SHP77 (cell line): ENCODE measurements at regions not wholly inside any gene's neighbourhood (a gene's known extent, or its start where the extent isn't known, plus 50 kb on each side); places are given as distances from the start of the nearest gene placed in this dataset.

ENCODE experiments used
- DNase-seq, 2 experiments: peaks; one replicate each; lab custom pipeline; 2025; lab: John Stamatoyannopoulos, UW

- DNase-seq: no peak
Observed at GRCh38 chr5:145506185-145506850, 328.8 kb downstream of the PRELID2 start.

GRCh38 chr5:145502906-145503305 lies 332.2 kb downstream of the PRELID2 start:
- no peak for DNase-seq

GRCh38 chr5:145500710-145501109 lies 334.4 kb downstream of the PRELID2 start:
- no peak for DNase-seq

DNA sequence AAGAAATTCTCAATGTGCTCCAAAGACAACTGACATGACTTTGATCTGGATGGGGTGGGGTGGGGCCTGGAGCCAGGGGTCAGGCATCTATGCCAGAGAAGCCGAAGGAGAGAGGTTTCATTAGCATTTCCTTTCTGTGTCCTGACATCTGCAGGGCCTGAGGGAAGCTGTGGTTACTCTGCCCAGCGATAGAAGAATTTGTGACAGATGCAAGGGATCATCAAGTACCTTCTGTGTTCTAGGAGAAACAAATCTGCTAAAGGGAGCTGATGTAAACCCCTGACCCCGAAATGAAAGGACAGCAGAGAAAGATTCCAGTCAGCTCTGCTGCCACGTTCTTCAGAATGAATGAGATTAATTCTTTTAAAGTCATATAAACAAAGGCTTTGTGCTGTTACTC lies 335.7 kb downstream of the PRELID2 start:
- no peak for DNase-seq

DNA sequence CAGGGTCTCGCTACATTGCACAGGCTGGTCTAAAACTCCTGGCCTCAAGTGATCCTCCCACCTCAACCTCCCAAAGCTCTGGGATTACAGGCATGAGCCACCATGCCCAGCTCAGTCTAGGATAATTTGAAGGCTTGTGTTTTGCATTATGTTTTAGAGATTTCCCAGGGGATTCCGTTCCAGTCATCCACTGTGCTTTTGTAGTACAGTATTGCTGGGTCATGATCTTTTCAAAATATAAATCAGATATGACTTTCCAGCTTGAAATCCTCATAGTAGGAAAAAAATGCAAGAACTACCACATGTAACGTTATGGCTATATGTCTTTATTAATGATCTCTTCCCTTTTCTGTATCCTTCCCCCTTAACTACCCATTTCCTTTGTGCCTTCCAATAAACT lies 338.1 kb downstream of the PRELID2 start:
- DNase-seq: no peak

- no peak for DNase-seq
Observed at GRCh38 chr5:145495741-145496140, 339.4 kb downstream of the PRELID2 start.

GRCh38 chr5:145495196-145495595 lies 339.9 kb downstream of the PRELID2 start:
- DNase-seq: no peak

GRCh38 chr5:145493435-145493834 lies 341.7 kb downstream of the PRELID2 start:
- no peak for DNase-seq

DNA sequence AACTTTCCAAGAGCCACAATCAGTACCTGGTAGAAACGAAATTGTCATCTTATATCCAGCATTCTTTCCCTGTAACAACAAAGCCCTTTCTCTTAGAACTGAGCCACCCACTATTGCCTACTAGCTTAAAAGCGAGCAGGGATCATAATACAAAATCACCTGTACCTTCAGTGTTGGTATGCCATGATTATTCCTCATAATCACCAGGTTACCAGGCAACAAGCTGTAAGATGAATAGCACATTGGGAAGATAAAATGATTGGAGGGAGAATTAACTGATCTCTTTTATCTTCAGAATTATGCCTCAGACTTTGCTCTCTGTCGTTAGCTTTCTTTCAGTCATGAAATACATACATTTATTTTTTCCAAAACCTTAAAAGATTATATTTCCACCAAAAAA lies 345.6 kb downstream of the PRELID2 start:
- no peak for DNase-seq

DNA sequence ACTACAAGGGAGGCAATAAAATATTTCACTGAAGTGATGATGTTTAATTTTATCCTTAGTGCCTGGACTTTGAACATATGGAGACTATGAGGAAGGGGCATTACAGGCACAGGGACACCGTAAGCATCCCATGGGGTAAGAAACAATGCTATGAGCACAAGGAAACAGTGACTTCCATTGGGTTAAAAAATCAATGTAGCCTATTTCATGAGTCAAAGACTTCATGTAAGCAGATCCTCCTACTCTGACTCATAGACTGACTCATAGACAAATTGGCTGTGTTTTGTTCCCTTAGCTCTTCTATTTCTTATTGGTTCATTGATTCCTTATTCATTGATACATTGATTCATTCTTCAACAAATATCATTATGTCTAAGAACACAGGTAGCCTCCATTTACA lies 351.0 kb downstream of the PRELID2 start:
- no peak for DNase-seq

- DNase-seq: no peak
Observed at GRCh38 chr5:145483212-145483611, 351.9 kb downstream of the PRELID2 start.

- DNase-seq: no peak
Observed at GRCh38 chr5:145479857-145480256, 355.3 kb downstream of the PRELID2 start.

- DNase-seq: no peak
Observed at GRCh38 chr5:145479271-145479670, 355.9 kb downstream of the PRELID2 start.

DNA sequence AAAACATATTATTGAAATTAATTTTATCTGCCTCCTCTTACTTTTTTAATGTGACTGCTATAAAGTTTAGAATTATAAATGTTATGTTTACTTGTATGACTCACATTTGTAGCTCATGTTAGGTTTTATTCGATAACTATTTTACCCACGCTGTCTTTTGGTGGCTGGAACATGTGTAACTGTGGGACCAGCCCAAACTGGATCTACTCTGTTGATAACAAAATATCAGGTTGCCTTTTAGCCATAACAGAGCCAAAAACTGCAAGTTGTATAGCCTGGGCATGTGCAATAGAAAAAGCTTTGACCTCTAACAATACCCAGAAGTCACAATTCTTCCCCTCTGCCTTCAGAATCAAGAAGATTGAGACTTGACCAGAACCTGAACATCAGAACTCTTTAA lies 356.5 kb downstream of the PRELID2 start:
- no peak for DNase-seq

GRCh38 chr5:145473042-145473642 lies 362.0 kb downstream of the PRELID2 start:
- DNase-seq: no peak

DNA sequence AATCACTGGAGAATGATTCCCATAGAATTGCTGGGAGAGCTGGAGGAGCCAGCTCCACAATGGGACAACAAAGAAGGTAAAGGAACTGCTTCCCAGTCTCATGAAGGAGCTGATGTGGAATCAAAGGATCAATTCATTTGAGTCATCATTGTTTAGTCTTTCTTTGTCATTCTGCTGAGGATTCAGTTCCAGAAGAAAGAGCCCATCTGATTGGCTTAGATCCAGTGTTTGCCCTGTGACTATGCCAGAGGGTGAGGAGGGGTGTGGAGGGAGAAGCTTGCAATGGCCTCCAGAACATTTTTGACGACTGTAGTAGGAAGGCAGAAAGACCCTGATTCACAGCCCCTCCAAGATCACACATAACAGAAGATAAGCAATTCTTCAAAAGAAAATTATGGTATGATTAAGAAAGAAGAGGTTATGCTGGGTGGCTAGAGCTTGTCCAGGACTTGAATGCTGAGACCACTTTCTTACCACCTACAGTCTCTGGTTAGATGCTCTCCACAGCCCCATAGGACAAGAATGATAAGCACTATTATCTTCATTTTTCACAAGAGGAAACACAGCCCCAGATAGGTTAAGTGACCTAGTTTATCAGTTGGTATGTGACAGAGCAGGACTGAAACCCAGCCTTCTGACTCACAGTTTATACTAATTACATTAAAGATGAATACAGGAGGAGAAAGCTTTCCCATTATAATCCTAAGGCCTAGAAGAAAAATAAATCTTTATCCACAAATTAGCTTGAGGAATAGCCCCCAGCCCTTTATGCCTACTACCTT lies 363.1 kb downstream of the PRELID2 start:
- DNase-seq: no peak

DNA sequence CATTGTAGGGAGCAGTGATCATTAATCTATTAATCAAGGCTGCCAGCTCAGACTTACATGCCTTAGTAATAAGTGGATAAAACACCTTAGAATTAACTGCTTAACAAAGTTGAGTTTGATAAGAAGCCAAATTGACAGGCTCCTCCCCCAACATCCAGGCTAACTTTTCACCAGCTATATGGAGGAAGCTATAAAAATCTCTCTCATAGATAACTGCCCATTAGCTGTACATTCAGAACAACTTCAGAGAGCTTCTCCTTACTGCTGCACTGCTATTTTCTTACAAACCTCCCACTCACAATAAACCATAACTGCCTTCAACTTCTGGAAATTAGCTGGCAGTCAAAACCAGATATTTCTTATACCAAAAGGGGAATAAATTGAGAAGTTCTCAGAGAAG lies 364.1 kb downstream of the PRELID2 start:
- DNase-seq: no peak

DNA sequence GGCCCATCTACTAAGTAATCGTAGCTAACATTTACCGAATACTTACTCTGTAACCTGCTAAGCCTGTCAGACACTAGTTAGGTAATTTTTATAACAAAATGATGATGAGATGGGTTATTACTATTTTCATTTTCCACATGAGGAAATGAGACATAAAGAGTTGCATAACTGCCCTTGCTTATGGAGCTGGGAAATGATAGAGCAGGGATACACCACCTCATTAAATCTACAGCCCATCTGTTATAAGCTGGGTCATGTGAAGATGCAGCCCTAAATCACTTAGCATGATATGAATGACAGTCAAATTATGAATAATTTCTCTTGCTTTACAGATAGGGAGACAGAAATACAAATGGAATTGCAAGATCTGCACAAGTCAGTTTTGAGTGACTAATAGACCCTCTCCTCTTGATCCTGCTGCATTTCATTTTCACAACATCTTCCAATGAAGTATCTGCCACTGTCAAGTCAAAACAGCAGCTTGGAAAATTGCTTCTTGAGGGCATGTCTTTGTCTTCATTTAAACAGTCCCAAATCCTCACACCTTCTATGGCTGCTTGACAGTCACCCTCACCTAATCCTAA lies 364.7 kb downstream of the PRELID2 start:
- no peak for DNase-seq

GRCh38 chr5:145467446-145467845 lies 367.7 kb downstream of the PRELID2 start:
- no peak for DNase-seq

DNA sequence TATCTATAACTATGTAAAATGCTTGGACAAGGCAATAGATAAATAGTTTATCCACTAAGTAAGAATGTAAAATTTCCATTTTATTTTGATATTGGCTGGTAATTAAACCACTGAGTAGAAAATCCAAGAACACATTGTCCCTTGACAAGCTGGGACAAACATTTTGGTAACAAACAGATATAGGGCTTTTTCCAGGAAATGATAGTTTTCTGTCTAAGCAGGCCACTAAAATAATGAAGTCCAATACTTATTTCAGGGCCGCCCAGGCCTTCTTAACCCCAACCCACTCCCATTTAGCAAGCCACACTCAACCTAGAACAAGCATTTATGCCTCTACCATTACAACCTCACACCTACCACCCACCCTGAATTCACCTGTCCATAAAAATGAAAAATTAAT lies 368.6 kb downstream of the PRELID2 start:
- DNase-seq: no peak

GRCh38 chr5:145465474-145466263 lies 369.5 kb downstream of the PRELID2 start:
- no peak for DNase-seq

DNA sequence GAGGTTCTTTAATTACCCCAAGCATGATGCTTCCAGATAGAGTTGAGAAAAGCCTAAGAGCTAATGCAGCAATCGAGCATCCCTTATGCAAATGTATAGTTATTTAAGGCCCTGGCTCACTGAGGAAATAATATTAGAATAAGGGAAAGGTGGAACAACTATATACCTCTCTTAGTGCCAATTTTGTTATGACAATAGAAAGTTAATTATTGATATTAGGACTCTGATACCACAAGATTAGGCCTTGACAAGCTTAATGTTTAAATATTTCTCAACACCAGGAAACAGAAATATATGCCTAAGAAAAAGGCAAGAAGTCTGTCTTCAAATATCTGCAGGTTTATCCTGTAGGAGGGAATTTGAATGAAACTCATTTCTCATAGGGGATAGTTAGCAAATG lies 371.0 kb downstream of the PRELID2 start:
- DNase-seq: no peak
